Stimulated activated CD4-positive, alpha-beta T cell treated with anti-CD3 and anti-CD28 coated beads, Interleukin-2, amount 100 ng/mL, for 48 hours (primary cell): ENCODE measurements at regions not wholly inside any gene's neighbourhood (a gene's known extent, or its start where the extent isn't known, plus 50 kb on each side); places are given as distances from the start of the nearest gene placed in this dataset.
"Not testable (repeated sequence)": the region's sequence is repeated elsewhere in the genome, so short reads cannot be mapped to it uniquely, and the experiment has no call there.

Source experiments
- DNase-seq, 2 donors: peaks; one replicate each; pipeline ENCODE4 v3.0.0-alpha.2; 2020

- DNase-seq: no peak
Measured at GRCh38 chr11:39120890-39121289, 2338.6 kb downstream of the LRRC4C start.

- no peak for DNase-seq
Measured at GRCh38 chr11:39113606-39114005, 2345.8 kb downstream of the LRRC4C start.

DNA sequence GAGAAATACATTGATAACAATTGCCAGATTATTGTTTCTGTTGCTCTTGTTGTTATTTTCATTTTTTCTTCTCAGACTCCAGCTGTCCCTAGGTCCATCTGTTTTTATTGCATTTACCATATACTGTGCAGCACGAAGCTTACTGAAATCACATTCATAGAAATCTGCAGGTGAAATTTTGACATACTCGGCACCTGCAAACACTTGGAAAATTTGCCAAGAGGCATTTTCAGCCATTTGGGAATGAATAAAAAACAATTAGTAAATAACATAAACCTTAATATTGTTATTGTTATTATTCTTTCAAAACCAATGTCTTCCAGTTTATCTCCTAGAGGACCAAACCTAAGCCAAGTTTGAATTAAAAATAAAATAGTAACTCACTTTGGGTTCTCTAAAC is 2357.2 kb downstream of the LRRC4C start:
- no peak for DNase-seq

GRCh38 chr11:39078465-39078864 is 2381.0 kb downstream of the LRRC4C start:
- DNase-seq: no peak

DNA sequence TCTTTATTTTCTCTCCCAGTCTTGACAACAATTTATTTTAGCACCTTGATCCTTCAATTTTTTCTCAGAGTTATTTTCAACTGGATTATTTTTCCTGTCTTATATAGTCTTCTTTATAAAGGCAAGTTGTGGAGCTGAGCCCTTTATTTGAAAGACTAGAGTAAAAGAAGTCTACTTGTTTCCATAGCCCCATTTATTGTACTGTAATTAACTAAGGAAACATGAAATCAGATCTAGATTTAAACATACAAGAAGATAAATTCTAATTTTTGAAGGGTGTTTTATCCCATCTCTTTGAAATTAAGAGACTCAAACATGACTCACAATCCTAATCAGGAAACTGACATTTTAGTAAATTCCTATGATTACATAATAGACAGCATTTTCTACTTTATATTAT is 2421.8 kb downstream of the LRRC4C start:
- DNase-seq: no peak

DNA sequence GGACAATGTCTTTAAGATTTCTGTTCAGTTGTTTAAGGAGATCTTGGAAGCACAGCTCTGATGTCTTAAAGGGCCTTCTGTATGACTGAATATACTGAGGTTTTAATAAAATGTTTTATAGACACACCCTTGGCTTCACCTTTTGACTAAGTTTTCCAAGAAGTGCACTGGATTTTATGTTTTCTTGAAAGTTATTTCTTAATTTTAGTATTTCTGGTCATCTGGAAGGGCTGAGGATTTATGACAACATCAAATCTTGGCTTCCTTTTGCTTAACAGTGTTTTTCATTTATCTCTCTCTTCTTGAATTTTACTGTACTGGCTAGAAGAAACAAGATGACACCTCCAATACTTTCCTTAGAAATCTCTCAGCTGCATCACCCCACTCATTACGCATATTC is 2423.4 kb downstream of the LRRC4C start:
- no peak for DNase-seq

DNA sequence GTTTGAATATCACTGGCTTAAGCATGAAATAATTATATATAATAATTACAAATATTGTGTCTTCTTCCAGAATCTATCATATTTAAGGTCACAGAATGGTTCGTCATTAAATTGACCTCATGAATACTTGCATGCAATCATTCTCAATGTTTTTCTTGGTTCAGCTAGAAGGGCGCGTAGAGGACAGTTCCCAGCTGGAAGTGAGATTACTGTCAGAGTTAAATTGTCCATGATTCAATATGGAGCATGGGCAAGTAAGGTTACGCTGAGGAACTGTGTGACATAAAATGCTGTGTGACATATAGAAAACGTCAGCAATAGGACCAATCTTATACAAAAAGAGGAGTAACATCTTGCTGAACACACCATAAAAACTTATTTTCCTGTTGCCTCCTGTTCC is 2423.5 kb upstream of the RAG2 start:
- no peak for DNase-seq

DNA sequence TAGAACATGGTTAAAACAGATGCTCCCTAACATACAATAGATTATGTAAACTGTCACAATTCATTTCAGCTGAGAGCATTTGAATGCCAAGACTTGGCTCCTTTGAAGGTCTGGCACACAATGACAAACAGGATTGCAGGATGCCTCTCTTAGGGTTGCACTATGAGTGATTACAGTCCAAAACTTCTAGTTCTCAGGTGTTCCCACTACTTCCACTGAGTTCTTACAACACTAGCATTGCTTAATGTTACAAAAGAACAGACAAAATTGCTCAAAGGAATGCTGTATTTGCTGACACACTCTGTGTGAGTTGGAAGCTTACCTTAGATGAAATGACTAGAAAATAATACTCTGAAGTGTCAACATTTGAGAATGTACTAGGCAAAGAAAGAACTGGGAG is 2413.8 kb upstream of the RAG2 start:
- no peak for DNase-seq

DNA sequence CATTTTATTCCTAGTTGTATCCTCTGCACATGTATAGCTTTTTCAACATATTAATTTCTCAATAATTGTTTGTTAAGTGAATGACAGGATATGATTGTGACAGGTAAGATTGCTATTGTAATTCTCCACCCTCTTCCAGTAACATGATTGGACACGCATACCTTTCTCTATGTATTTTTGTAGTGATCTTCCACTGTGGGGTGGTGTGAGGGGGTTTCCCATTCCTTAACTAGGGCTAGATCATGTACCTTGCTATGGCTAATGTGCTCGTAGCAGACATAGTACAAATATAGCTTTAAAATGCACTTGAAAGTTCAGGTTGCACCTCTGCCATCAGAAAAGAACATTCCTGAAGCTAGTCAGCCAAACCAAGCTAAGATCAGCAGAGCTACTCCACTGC is 2392.8 kb upstream of the RAG2 start:
- DNase-seq: no peak

- DNase-seq: no peak
Measured at GRCh38 chr11:38990139-38990538, 2392.1 kb upstream of the RAG2 start.

GRCh38 chr11:38988908-38989307 is 2390.9 kb upstream of the RAG2 start:
- DNase-seq: no peak

- DNase-seq: no peak
Measured at GRCh38 chr11:38972220-38972619, 2374.2 kb upstream of the RAG2 start.

- no peak for DNase-seq
Measured at GRCh38 chr11:38971141-38971540, 2373.1 kb upstream of the RAG2 start.

GRCh38 chr11:38968951-38969350 is 2370.9 kb upstream of the RAG2 start:
- DNase-seq: no peak

- no peak for DNase-seq
Measured at GRCh38 chr11:38952698-38953097, 2354.7 kb upstream of the RAG2 start.

GRCh38 chr11:38950867-38951266 is 2352.8 kb upstream of the RAG2 start:
- no peak for DNase-seq

DNA sequence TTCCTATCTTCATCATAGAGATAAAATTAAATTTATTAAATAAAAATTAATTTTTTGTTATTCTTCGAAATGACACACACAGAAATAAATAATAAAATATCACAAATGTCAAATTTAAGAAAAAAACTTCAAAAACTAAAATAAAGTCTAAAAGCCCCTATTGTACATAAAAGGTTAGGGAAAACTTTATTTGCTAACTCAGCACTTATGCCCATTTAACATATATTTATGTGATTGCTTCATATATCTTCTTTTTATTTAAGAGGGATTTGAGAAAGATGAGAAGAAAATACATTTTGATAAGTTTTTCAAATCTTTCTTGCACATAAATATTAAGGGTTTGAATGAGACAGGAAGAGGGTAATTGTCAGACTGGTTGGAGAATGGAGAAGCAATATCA is 2350.4 kb upstream of the RAG2 start:
- no peak for DNase-seq

DNA sequence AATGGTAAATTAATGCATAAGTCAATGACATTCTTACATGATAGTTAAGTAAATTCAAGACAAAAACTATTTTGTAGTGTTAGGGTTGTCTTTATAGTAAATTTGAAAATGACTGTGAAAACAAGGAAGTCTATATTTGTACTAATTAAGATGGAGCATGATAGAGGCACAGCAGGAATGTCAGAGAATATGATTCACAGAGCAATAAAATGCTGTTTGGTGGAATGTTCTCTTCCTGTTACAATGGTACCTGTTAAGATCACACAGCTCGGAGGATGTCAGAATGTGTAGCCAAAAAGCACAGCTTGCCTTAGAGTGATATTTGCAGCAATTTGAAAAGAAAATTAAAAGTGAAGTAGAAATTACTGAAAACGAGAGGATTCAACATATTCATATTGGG is 2339.7 kb upstream of the RAG2 start:
- no peak for DNase-seq

- DNase-seq: no peak
Measured at GRCh38 chr11:38935941-38936340, 2337.9 kb upstream of the RAG2 start.

DNA sequence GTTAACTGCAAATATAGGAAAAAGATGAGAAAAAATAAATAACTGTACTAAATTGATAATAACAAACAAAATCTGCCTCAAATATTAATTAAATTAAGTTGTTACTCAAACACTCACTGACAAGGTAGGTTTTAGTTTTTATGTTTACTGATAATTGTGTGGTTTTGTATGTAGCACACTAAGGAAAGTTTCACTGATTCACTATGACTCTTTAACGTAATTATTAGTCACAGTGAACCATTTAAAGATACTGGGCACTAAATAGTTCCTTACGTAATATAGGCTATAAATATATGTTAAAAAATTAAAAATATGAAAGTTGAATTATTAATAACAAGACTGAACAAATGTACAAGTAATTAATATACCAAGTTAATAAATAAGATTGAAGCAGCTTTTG is 2330.0 kb upstream of the RAG2 start:
- no peak for DNase-seq

DNA sequence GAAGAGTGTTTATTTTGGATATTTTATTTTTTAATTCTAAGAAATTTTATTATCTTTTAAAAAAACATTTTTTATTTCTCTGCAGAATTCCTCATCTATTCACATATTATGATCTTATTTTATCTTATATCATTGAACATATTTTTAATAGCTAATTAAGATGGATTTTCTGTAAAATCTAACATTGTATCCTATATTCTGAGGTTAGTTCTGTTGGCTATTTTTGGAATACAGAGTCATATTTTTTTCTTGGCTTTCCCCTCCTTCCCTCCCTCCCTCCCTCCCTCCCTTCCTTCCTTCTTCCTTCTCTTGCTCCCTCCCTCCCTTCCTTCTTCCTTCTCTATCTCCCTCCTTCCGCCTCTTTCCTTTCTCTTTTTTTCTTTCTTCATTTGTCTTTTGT is 2326.6 kb upstream of the RAG2 start:
- DNase-seq: no peak

GRCh38 chr11:38900211-38900610 is 2302.2 kb upstream of the RAG2 start:
- no peak for DNase-seq

- not testable (repeated sequence) for DNase-seq
Measured at GRCh38 chr11:38894201-38894600, 2296.2 kb upstream of the RAG2 start.

- DNase-seq: no peak
Measured at GRCh38 chr11:38884145-38884865, 2286.3 kb upstream of the RAG2 start.

DNA sequence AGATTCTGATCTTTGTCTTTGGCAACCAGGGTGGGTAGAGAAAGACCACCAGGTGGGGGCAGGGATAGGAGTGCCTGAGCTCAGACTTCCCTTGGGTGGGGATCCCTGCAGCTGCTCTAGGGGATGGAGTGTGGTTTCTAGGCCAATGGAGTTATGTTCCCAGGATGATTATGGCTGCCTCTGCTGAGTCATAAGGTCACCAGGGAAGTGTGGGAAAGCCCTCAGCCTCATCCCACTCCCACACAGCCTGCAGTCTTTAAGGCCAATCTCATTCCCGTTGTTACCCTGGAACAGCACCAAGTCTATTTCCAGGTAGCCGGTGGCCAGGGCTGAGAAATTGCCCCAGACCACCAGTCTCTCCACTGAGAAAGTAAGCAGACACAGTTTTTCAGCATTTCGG is 2269.3 kb upstream of the RAG2 start:
- no peak for DNase-seq

DNA sequence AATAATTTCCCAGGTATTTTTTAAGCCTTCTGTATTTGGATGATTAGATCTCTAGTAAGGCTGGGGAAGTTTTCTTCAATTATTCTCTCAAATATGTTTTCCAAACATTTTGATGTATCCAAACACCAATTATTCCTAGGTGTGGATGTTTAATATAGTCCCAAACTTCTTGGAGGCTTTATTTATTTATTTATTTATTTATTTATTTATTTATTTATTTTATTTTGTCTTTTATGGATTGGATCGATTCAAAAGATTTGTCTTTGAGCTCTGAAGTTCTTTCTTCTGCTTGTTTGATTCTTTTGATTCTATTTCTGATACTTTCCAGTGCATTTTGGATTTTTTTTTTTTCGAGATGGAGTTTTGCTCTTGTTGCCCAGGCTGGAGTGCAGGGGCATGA is 2267.9 kb upstream of the RAG2 start:
- DNase-seq: no peak
